Stimulated activated CD4-positive, alpha-beta T cell treated with anti-CD3 and anti-CD28 coated beads, Interleukin-15, amount 100 ng/mL, for 48 hours (primary cell): ENCODE measurements at regions not wholly inside any gene's neighbourhood (a gene's known extent, or its start where the extent isn't known, plus 50 kb on each side); places are given as distances from the start of the nearest gene placed in this dataset.

Experiments used
- DNase-seq, 2 donors: peaks; one replicate each; pipeline ENCODE4 v3.0.0-alpha.2; 2020; ENCODE audit warnings: low read depth in 2 of 2

DNA sequence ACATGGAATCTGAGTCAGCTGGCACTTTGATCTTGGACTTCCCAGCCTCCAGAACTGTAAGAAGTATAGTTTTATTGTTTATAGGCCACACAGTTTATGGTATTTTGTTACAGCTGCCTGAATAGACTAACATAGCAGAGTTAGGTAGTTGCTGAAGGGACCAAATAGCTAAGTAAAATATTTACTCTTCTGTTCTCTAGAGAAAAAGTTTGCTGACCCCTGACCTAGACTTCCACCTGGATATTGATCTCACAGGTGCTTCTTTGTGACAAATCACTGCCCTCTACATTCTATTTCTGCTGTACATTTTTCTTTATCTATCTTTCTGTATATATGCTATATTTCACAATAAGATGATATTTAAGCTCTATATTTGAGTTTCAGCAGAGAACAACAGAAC lies 212.5 kb downstream of the CSNK2A3 start:
- no peak for DNase-seq

DNA sequence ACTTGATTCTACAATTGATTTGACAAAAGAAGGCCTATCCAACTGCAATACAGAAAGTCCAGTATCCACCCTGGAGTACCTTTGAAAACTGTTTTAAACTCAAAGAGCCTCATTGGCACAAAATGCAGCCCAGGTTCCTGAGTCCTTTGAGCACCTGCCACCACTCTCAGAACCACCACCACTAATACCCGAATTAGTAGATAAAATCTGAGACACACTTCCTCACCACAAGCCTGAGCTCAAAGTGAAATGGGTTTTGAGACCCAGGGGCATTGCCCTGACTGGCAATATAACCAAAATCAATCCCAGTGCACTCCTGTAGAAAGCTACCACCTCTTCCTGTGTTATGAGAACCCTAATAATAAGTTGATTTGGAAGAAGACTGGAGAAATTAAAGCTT lies 215.7 kb downstream of the CSNK2A3 start:
- no peak for DNase-seq

DNA sequence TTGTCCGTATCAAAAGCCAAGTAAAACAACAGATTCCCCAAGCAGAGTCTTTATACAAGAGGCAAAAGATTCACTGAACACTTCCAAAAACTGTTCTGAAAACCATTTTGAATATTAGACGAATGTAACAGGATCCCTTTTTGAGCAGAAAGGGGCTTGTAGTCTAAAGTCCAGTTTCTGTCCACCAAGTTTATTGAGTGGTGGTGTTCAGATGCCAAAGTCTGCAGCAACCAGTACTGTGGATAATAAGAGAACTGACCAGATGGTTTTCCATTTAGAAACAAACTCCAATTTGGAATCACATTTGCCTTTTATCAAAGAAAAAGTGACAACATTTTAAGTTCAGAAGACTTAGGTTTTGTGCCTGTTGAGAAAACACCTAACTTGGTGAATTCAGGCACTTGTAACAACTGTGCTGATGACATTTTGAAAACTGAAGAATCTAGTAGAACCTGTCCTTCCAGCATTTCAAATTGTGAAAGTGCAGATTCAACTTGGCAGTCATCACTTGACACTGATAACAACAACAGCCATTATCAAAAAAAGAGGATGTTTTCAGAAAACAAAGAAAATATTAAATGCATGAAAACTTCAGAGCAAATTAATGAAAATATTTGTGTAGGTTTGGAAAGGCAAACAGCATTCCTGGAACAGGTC lies 217.1 kb downstream of the CSNK2A3 start:
- no peak for DNase-seq

DNA sequence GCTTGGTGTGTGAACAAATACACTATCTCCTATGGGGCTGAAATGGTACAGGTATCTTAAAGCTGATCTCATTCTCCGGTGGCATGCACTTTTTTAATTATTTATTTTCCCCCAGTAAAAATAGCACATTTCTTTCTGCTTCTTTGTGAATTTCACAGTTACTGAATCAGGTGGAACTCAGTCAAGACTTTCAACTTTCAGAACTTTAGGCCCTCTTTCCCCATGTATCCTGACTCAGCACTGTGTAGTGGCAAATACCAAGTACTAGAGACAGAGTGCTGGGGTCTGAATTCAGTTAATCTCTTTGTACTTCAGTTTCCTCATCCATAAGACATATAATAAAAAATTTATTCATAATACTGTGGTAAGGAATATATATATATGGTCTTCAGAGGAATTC lies 223.9 kb downstream of the CSNK2A3 start:
- DNase-seq, result no peak

DNA sequence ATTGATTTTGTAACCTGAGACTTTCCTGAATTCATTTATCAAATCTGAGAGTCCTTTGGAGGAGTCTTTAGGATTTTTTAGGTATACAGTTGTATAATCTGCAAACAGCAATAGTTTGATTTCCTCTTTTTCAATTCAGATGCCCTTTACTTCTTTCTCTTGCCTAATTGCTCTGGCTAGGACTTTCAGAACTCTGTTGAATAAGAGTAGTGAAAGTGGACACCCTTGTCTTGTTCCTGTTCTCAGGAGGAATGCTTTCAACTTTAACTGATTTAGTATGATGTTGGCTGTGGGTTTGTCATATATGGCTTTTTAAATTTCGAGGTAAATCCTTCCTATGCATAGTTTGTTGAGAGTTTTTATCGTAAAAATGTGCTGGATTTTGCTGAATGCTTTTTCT lies 227.4 kb downstream of the CSNK2A3 start:
- no peak for DNase-seq

DNA sequence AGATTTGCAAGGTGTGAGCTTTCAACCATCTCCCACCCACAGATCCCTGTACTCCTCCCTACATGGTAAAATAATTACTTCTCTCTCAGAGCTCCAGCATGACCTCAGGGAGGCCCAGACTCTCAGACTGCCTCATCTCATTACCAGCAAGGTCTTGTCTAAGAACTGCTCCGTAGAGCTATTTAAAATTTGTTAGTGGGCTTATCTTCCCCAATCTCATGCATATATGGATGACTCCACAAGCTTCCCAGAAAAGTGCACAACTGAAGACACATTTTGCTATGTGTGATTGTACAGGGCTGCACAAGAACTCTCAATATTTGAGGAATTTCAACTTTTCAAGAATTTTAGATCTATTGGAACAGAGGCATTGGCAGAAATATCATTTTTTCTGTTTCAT lies 230.3 kb downstream of the CSNK2A3 start:
- no peak for DNase-seq

DNA sequence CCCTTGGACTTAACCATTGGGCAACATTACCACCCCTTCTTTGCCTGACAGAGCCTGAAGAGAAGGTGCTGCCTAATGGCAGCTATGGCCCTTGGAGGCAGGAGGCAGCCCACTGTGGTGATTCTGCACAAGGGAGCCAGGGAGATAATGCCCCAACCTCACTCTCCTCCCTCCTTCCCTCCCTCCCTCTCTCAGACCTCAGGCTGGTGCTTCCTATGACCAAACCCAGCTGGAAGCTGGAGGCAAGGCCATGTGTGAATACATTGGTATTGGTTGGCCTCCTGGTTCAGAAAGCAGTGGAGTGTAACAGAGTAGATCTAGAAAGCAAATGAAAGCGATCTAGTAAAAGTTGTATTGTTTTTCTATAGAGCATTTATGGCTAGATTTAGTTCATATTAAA lies 233.1 kb downstream of the CSNK2A3 start:
- no peak for DNase-seq

DNA sequence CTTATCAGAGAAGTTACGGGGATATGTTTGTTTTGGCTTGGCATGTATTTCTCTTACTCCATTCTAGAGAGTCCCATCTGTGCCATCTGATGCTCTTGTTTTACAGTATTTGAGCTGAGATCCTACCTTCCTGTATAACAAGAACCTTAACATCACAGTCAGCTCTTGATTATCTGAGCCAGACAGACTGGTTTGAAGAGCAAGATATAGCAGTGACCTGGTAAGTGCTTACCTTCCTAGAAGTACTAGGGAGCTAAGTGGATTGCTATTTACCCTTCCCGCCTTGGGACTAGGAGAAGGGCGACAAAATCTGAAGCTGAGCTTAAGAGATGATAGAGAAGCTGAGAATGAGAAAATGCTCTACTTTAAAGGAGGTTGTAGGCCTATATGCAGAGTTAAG lies 235.3 kb downstream of the CSNK2A3 start:
- DNase-seq, result no peak

DNA sequence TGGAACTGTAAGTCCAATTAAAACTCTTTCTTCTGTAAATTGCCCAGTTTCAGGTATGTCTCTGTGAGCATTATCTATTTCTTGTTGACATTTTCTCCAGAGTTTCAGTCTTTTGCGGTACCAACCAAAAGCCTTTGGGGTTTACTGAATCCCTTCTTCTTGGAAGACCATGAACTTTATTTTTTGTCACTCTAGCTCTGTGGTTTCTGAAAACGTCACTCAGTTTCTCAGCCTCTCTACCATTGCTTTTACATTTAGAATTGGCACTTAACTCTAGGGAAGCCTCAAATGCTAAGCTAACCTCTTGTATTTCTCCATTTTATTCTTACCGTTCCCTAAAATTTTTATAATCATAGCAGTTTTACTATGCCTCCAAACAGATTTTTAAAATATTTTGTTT lies 237.6 kb downstream of the CSNK2A3 start:
- DNase-seq, result no peak

DNA sequence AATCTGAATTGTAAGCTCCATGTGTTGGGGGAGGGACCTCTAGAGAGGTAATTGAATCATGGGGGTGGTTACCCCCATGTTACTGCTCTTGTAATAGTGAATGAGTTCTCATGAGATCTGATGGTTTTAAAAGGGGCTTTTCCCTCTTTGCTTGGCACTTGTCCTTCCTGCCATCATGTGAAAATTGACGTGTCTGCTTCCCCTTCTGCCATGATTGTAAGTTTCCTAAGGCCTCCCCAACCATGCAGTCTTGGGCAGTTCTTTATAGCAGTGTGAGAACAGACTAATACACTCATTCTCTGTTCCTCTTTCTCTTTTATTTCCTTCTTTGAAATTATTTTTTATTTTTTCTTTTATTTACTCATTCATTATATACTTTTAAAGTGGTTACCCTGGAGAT lies 239.4 kb downstream of the CSNK2A3 start:
- DNase-seq, result no peak

DNA sequence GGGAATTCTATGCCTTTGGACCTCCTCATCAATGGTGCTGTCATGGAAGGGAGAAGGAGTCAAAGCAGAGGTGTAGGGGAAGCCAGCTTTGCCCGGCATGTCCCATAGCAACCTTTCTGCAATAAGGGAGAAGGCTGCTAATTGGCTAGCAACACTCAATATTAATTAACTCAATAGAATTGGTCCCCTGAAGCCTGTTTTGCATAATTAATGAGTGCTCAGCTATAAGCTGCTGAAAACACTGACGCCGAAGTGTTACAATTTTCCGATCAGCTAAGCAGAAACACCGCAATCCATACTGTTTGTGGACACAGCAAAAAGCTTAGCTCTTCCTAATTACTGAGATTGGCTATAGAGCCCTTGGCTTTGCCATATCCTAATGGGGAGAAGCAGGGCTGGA lies 245.0 kb downstream of the CSNK2A3 start:
- DNase-seq, result no peak

DNA sequence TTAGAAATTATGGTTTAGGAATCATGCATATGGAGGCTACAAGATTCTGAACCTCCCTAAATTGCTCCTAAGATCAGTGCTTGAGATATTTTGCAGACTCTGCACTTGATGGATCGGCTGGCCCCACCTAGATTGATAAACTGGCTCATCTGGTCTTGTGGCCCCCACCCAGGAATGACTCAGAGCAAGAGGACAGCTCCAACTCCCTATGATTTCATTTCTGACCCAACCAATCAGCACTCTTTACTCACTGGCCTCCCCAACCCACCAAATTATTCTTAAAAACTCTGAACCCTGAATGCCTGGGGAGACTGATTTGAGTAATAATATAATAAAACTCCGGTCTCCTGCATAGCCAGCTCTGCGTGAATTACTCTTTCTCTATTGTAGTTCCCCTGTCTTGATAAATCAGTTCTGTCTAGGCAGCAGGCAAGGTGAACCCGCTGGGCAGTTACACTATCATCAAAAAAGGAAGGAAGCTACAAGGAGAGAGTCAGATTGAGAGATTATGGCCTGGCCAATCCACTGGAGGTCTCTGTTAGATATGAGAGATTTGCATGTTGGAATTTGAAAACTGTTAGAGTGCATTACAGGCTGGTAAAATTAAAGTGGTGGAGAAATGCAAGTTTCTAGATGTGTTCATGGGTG lies 245.8 kb downstream of the CSNK2A3 start:
- no peak for DNase-seq

DNA sequence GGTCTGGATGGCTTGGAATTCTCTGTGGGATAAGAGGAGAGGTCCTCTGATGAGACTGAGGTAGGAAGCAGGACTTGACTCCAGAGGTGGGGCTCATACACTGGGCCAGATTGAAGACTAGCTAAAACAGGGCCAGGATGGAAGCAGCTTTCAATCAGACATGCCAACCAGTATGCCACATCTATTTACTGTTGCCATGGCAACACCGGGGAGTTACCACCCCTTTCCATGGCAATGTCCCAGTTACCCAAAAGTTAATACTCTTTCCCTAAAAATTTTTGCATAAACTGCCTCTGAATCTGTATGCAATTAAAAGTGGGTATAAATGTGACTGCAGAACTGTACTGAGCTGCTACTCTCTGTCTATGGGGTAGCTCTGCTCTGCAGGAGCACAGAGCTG lies 247.5 kb upstream of the ZBED5 start:
- no peak for DNase-seq

DNA sequence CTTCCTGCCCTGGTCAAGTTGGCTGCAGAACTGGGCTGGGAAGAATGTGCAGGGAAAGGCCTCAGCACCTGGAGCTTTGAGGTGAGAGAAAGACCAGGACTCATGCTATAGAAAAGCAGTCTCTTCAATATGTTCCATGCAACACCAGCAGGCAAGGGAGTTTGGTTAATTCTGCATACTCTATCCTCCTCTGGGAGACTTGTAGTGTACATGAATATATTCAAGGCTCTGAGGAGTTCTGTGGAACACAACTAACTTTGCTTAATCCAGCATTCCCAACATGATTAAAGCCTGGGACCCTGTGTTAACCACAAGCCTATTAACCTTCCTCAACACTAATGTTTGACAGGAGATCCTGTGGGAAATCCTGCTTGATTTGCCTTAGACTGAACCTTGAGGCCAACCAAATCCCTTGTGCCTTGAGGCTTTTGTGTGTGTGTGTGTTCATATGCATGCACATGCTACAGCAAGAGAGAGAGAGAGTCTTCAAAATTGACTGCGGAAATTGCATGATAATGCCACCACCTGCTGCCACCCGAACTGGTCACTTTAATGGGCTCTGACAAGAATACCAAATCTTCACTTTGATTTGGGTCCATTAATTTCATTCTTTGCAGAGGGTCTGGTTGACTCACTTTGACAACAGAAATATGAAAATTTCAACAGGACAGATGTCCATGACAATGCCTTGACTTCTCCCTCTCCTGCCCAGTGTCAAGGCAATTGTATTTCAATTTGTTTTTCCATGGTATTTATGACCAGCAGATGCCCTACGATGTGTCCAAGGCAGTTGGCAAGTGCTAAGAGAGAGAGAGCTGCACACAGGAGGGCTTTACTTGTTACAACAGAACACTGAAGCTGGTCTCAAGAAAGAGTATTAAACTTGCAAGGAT lies 238.2 kb upstream of the ZBED5 start:
- DNase-seq, result no peak

DNA sequence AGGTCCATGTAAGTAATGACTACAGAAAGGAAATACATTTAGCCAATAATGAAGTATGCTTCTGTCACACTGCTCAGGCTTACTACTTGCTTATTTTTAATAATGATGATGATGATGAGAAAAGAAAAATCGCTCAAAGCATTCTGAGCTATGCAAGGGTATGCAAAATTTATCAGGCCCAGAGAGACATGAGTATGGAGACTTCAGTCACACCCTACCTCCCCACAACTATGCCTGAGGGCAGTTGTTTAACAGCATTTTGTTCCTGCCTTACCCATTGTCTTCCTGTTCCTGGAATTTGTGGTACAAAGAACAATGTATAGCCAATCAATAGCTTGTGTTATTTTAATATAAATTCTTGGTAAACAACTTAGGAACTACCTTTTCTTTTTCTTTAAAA lies 232.6 kb upstream of the ZBED5 start:
- DNase-seq, result no peak

DNA sequence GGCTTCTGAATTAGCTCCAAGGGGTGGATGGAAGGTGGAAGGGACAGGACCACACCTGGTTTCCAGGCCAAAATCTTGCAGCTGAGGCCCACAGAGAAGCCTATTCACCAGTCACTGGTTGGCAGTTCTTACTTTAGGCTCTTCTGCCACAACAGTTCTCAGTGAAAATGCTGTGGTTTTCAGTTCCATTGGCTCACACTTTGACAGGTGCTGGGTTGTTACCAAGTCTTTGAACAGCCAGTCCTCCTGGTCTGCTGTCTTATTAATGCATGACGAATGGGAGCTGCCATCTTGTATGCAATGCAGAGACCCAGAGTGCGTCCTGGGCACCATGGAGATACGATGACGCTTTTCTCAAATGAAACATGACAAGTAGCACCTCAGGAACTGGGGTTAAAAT lies 232.0 kb upstream of the ZBED5 start:
- no peak for DNase-seq

DNA sequence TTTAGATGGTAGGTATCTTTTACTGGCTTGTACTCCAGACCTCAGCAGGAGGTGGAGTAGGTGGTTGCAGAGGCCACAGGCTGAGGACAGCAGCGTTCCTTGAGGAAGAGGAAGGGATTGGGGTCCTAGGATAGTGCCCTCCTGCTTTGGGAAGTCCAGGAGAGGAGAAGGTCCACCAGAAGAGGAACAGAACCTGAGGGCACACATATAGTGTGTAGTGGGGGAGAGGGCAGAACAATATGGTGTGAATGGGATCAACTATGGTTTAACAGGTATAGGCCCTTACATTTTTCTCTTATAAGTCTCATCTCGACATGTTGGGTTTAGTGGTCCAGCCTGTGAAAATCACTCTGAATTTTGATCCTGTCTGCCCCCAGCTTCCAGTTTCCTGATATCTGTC lies 229.1 kb upstream of the ZBED5 start:
- DNase-seq, result no peak

DNA sequence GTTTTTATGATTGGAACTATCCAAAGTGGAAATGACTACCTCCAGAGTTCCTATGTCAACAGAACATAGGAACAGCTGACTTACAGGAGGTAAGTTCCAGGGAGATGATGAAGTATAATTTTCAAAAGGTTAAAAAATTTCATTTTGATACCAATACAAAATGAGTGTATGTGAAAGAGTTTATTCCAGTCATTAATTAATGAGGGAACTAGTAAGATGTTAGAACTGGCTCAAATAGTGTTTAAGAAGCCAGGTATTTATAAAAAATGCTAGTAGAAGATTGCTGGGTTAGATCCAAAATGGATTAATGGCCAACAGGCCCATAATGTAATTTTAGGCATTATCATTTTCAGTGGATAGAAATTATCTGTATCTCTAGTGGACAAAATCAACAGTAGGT lies 227.7 kb upstream of the ZBED5 start:
- DNase-seq, result no peak

DNA sequence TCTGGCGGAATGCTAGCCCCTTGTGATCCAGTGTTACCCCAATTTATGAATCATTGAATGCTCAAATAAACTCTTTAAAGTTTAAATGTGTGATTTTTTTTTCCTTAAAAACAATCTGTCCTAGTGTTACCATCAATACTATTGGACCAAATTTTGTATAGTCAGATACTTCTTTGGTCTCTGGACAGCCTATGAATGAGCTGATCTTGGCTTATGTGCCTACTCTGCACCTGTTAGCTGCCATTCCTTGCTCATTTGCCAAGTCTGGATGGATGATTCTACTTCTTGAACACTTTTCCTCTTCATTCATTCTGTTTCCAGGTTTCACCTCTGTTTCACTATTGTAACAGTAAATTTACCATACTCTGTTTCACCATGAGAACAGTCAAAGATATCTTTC lies 226.5 kb upstream of the ZBED5 start:
- DNase-seq, result no peak

DNA sequence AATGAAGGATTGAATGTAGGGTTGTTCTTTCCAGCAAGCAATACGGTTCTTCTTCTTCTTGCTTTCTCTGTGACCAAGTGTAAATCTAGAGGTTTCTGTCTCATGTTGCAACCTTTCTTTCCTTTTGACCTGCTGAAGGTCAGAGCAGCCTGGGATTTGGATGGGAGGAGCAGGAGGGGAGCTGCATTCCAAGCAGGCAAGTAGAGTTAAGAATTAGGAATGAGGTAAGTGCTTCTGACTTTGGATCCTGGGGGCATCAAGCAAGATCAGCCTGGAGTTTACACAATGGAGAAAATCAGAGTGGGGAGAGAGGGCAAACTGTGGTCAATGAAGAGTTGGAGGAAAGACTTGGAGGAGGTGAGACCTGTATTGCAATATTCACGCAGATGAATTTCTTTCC lies 225.6 kb upstream of the ZBED5 start:
- no peak for DNase-seq

DNA sequence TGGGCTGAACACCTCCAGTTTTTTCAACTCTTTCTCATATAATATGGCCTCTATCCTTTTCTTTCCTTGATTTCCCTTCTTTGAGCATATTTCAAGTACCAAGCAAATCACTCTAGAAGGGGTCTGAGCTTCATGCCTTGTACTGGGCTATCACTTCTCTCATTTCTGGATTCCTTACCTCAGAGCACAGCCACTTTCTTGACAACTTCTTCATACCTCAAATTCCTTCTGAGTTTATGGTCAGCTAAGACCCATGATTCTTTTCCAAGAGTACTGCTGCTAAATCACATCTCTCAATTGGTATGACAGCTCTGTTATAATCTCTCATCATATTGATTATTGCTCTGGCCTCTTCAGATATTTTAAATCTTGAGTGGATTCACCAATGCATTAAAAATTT lies 224.8 kb upstream of the ZBED5 start:
- DNase-seq, result no peak

DNA sequence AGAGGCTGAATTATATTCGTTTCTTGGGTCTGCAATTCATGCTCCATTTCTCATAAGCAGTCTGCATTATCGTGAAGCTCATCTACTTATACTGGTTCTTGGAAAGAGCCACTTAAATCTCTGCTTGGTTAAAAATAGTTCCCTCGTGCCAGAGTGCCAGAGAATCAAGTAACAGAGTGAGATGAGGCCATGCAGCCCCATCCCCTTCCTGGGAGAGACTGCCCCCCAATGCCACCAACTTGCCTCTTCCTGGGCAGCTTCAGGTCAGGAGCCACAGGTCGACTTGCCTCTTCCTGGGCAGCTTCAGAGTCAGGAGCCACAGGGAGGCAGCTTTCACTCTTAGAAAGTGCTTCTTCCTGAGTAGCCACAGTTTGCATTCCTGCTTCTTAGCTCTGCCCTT lies 223.9 kb upstream of the ZBED5 start:
- no peak for DNase-seq

DNA sequence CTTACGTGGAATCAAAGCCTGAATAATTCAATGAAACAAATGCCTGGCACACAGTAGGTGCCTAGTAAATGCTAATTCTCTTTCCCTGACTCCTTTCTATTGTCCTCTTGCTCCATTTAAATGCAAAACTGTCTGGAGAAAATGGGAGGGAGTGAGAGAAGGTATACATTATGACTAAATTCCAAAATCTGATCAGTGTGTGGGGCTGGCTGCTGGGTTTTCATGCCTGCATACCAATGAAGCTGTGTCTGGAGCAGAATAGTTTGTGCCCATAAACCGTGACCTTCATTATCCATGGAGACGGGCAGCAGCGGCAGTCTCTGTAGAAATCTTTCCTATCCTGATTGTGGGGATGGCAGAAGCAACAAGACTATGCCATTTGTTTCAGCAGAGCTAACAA lies 223.4 kb upstream of the ZBED5 start:
- no peak for DNase-seq
